Cerebellar nuclear complex (tissue), 1 donor: ENCODE measurements at regions not wholly inside any gene's neighbourhood (a gene's known extent, or its start where the extent isn't known, plus 50 kb on each side); places are given as distances from the start of the nearest gene placed in this dataset.

Source experiments
- DNase-seq, 2 experiments: peaks; one replicate each; lab custom pipeline; 2025; lab: John Stamatoyannopoulos, UW

- DNase-seq: no peak
These were observed 454.5 kb downstream of the ADAMTS20 start for GRCh38 chr12:43097471-43097870.

GRCh38 chr12:43095669-43096280 is 456.2 kb downstream of the ADAMTS20 start:
- no peak for DNase-seq

GRCh38 chr12:43094886-43095575 is 457.0 kb downstream of the ADAMTS20 start:
- no peak for DNase-seq

- no peak for DNase-seq
These were observed 461.0 kb downstream of the ADAMTS20 start for GRCh38 chr12:43090981-43091380.

GRCh38 chr12:43087195-43088091 is 464.6 kb downstream of the ADAMTS20 start:
- DNase-seq: no peak

- DNase-seq: no peak
These were observed 472.5 kb downstream of the ADAMTS20 start for GRCh38 chr12:43079476-43079875.

GRCh38 chr12:43078976-43079375 is 473.0 kb downstream of the ADAMTS20 start:
- DNase-seq: no peak

GRCh38 chr12:43072431-43072830 is 479.6 kb downstream of the ADAMTS20 start:
- no peak for DNase-seq

GRCh38 chr12:43069768-43070221 is 480.2 kb upstream of the PRICKLE1 start:
- no peak for DNase-seq

- no peak for DNase-seq
These were observed 476.9 kb upstream of the PRICKLE1 start for GRCh38 chr12:43066471-43066870.

- DNase-seq: no peak
These were observed 474.1 kb upstream of the PRICKLE1 start for GRCh38 chr12:43063650-43064049.

GRCh38 chr12:43062201-43062895 is 472.8 kb upstream of the PRICKLE1 start:
- no peak for DNase-seq

GRCh38 chr12:43060742-43061141 is 471.2 kb upstream of the PRICKLE1 start:
- DNase-seq: no peak

- no peak for DNase-seq
These were observed 469.1 kb upstream of the PRICKLE1 start for GRCh38 chr12:43058616-43059015.

- DNase-seq: no peak
These were observed 468.0 kb upstream of the PRICKLE1 start for GRCh38 chr12:43057566-43057965.

GRCh38 chr12:43054085-43054484 is 464.5 kb upstream of the PRICKLE1 start:
- no peak for DNase-seq

GRCh38 chr12:43052441-43052840 is 462.9 kb upstream of the PRICKLE1 start:
- no peak for DNase-seq

- no peak for DNase-seq
These were observed 454.7 kb upstream of the PRICKLE1 start for GRCh38 chr12:43044241-43044640.

- DNase-seq: no peak
These were observed 449.4 kb upstream of the PRICKLE1 start for GRCh38 chr12:43038991-43039390.

- DNase-seq: no peak
These were observed 440.4 kb upstream of the PRICKLE1 start for GRCh38 chr12:43029971-43030370.

GRCh38 chr12:43028826-43029225 is 439.3 kb upstream of the PRICKLE1 start:
- DNase-seq: no peak

GRCh38 chr12:43022838-43023237 is 433.3 kb upstream of the PRICKLE1 start:
- no peak for DNase-seq
